ENCODE measurements at regions not wholly inside any gene's neighbourhood (a gene's known extent, or its start where the extent isn't known, plus 50 kb on each side); places are given as distances from the start of the nearest gene placed in this dataset.
A peak's percentile ranks its signal among the peaks of the same experiment; 100 is the strongest.
"Not testable (repeated sequence)": the region's sequence is repeated elsewhere in the genome, so short reads cannot be mapped to it uniquely, and the experiment has no call there.

- Histone ChIP-seq H3K36me3 (no peaks in the 10 kb centered on the region), H3K4me1 (peaks cover 62% of the 10 kb centered on the region), H3K27me3 (no peaks in the 10 kb centered on the region), H3K9me3 (replicated peaks) (no peaks in the 10 kb centered on the region), H3K27ac (peak overlapping the region; percentile 52; the same call in 1 of the 2 replicates), H3K4me3 (no peak overlapping the region)
- no peak for DNase-seq
Measured at GRCh38 chr2:43074052-43074451, 152.4 kb downstream of the ZFP36L2 start.

GRCh38 chr2:43073401-43073825 is 153.0 kb downstream of the ZFP36L2 start:
- H3K27ac ChIP-seq: peak overlapping the region; percentile 52
- no peaks in the 10 kb centered on the region for H3K9me3 ChIP-seq (replicated peaks)
- H3K27me3 ChIP-seq: no peaks in the 10 kb centered on the region
- no peak overlapping the region for H3K4me3 ChIP-seq
- DNase-seq: peak; percentile 86 to 91
- peaks cover 67% of the 10 kb centered on the region for H3K4me1 ChIP-seq
- no peaks in the 10 kb centered on the region for H3K36me3 ChIP-seq

GRCh38 chr2:43071599-43072550 is 154.5 kb downstream of the ZFP36L2 start:
- H3K27me3 ChIP-seq: no peaks in the 10 kb centered on the region
- H3K4me1 ChIP-seq: peaks cover 67% of the 10 kb centered on the region
- DNase-seq: peak; percentile 74 to 82
- 0 out of 2 replicates have a peak overlapping the region, but pooled peaks have one; percentile 3 for H3K4me3 ChIP-seq
- peak overlapping the region; percentile 35; the same call in 1 of the 2 replicates for H3K27ac ChIP-seq
- no peaks in the 10 kb centered on the region for H3K9me3 ChIP-seq (replicated peaks)
- no peaks in the 10 kb centered on the region for H3K36me3 ChIP-seq

GRCh38 chr2:43070676-43071502 is 155.5 kb downstream of the ZFP36L2 start:
- Histone ChIP-seq H3K27ac (peak overlapping the region; percentile 35; the same call in 1 of the 2 replicates), H3K9me3 (replicated peaks) (no peaks in the 10 kb centered on the region), H3K27me3 (no peaks in the 10 kb centered on the region), H3K4me3 (0 out of 2 replicates have a peak overlapping the region, but pooled peaks have one; percentile 3), H3K36me3 (no peaks in the 10 kb centered on the region), H3K4me1 (peaks cover 63% of the 10 kb centered on the region)
- DNase-seq: peak in 1 of 2 experiments; percentile 63

- no peak for DNase-seq
- no peaks in the 10 kb centered on the region for H3K36me3 ChIP-seq
- H3K27me3 ChIP-seq: no peaks in the 10 kb centered on the region
- no peak overlapping the region for H3K4me3 ChIP-seq
- peaks cover 54% of the 10 kb centered on the region for H3K4me1 ChIP-seq
- H3K9me3 ChIP-seq (replicated peaks): no peaks in the 10 kb centered on the region
- no peak overlapping the region for H3K27ac ChIP-seq
Measured at GRCh38 chr2:43070030-43070429, 156.4 kb downstream of the ZFP36L2 start.

GRCh38 chr2:43068631-43069517 is 157.5 kb downstream of the ZFP36L2 start:
- H3K27ac ChIP-seq: no peak overlapping the region
- peaks cover 43% of the 10 kb centered on the region for H3K4me1 ChIP-seq
- H3K27me3 ChIP-seq: no peaks in the 10 kb centered on the region
- H3K36me3 ChIP-seq: no peaks in the 10 kb centered on the region
- H3K9me3 ChIP-seq (replicated peaks): no peaks in the 10 kb centered on the region
- no peak overlapping the region for H3K4me3 ChIP-seq
- DNase-seq: no peak

- Histone ChIP-seq H3K36me3 (no peaks in the 10 kb centered on the region), H3K4me3 (no peak overlapping the region), H3K27ac (no peak overlapping the region), H3K27me3 (no peaks in the 10 kb centered on the region), H3K4me1 (peaks cover 35% of the 10 kb centered on the region), H3K9me3 (replicated peaks) (no peaks in the 10 kb centered on the region)
- no peak for DNase-seq
Measured at GRCh38 chr2:43068041-43068533, 158.3 kb downstream of the ZFP36L2 start.

GRCh38 chr2:43067254-43068040 is 159.0 kb downstream of the ZFP36L2 start:
- Histone ChIP-seq H3K27me3 (no peaks in the 10 kb centered on the region), H3K4me1 (peaks cover 30% of the 10 kb centered on the region), H3K27ac (no peak overlapping the region), H3K9me3 (replicated peaks) (no peaks in the 10 kb centered on the region), H3K36me3 (no peaks in the 10 kb centered on the region), H3K4me3 (no peak overlapping the region)
- no peak for DNase-seq

- H3K9me3 ChIP-seq (replicated peaks); H3K27me3 ChIP-seq; H3K36me3 ChIP-seq; H3K27ac ChIP-seq; H3K4me3 ChIP-seq; DNase-seq: not testable (repeated sequence)
- peaks cover 23% of the 10 kb centered on the region for H3K4me1 ChIP-seq
Measured at GRCh38 chr2:43066541-43067253, 159.7 kb downstream of the ZFP36L2 start.

- Histone ChIP-seq H3K27ac (no peak overlapping the region), H3K4me1 (peaks cover 15% of the 10 kb centered on the region), H3K27me3 (no peaks in the 10 kb centered on the region), H3K36me3 (no peaks in the 10 kb centered on the region), H3K4me3 (no peak overlapping the region), H3K9me3 (replicated peaks) (peaks cover 10% of the 10 kb centered on the region)
- DNase-seq: no peak
Measured at GRCh38 chr2:43065871-43066270, 160.5 kb downstream of the ZFP36L2 start.

GRCh38 chr2:43065036-43065435 is 161.4 kb downstream of the ZFP36L2 start:
- H3K9me3 ChIP-seq (replicated peaks): peaks cover 10% of the 10 kb centered on the region
- peaks cover 9% of the 10 kb centered on the region for H3K4me1 ChIP-seq
- no peak overlapping the region for H3K4me3 ChIP-seq
- DNase-seq: no peak
- H3K27me3 ChIP-seq: no peaks in the 10 kb centered on the region
- no peak overlapping the region for H3K27ac ChIP-seq
- no peaks in the 10 kb centered on the region for H3K36me3 ChIP-seq

GRCh38 chr2:43063096-43063495 is 163.3 kb downstream of the ZFP36L2 start:
- DNase-seq, H3K27me3 ChIP-seq, H3K4me3 ChIP-seq: not testable (repeated sequence)

GRCh38 chr2:43062058-43062457 is 164.3 kb downstream of the ZFP36L2 start:
- H3K36me3 ChIP-seq: no peaks in the 10 kb centered on the region
- no peak overlapping the region for H3K4me3 ChIP-seq
- H3K9me3 ChIP-seq (replicated peaks): peaks cover 10% of the 10 kb centered on the region
- peaks cover 4% of the 10 kb centered on the region; the same call in 1 of the 2 replicates for H3K4me1 ChIP-seq
- no peak for DNase-seq
- no peak overlapping the region for H3K27ac ChIP-seq
- H3K27me3 ChIP-seq: no peaks in the 10 kb centered on the region

More at GRCh38 chr2:43063096-43063495, 163.3 kb downstream of the ZFP36L2 start:
- not testable (repeated sequence) for H3K27ac ChIP-seq; H3K36me3 ChIP-seq; H3K9me3 ChIP-seq (replicated peaks); H3K4me1 ChIP-seq

Data from SJCRH30 (cell line).